GM12874 (cell line): ENCODE measurements at regions not wholly inside any gene's neighbourhood (a gene's known extent, or its start where the extent isn't known, plus 50 kb on each side); places are given as distances from the start of the nearest gene placed in this dataset.

Experiments
- TF ChIP-seq, protein P1 (sequence below): IDR thresholded peaks from 2 replicates; pipeline ENCODE4 v1.5.1; 2011; ENCODE audit warnings: low read depth, mild to moderate bottlenecking, control low read depth, low read length, moderate library complexity; ENCODE audit not compliant: insufficient read depth

GRCh38 chr3:28122227-28122626, 119.2 kb upstream of the CMC1 start:
- TF ChIP-seq, protein P1, sequence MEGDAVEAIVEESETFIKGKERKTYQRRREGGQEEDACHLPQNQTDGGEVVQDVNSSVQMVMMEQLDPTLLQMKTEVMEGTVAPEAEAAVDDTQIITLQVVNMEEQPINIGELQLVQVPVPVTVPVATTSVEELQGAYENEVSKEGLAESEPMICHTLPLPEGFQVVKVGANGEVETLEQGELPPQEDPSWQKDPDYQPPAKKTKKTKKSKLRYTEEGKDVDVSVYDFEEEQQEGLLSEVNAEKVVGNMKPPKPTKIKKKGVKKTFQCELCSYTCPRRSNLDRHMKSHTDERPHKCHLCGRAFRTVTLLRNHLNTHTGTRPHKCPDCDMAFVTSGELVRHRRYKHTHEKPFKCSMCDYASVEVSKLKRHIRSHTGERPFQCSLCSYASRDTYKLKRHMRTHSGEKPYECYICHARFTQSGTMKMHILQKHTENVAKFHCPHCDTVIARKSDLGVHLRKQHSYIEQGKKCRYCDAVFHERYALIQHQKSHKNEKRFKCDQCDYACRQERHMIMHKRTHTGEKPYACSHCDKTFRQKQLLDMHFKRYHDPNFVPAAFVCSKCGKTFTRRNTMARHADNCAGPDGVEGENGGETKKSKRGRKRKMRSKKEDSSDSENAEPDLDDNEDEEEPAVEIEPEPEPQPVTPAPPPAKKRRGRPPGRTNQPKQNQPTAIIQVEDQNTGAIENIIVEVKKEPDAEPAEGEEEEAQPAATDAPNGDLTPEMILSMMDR, result no peak

DNA sequence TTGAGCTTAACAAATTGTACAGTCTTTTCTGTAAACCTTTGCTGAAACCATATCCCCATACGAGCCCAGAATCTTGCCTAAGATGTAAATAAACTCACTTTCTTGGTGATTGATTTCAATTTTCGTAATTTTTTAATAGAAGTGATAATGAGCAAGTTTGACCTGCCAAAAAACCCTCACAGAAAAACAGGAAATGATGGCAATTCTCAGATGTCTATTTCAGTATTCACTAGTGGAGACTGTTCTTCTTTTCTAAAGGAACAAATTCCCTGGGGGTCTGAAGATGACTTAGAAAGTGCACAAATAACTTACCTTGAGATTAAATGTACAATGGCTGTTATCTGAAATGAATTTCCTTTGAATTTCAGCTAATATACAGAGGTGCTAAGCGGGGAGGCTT, 116.5 kb upstream of the CMC1 start:
- TF ChIP-seq, protein P1, result no peak

DNA sequence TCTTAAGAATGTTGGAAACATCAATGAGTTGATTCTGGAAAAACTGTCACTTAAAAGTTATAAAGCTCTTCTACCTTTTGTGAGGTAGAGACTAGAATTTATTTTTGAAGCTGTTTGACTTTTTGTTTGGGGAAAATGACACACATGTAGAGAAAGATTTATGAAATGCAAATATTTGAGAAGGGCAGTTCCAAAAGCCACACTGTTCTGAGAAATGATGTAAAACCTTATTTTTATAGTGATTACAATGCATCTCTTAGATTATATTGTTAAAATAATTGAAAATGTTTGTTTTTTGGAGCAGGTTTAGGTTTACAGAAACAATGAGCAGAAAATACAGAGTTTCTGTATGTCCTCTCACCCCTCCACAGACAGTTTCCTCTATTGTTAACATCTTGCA, 116.1 kb upstream of the CMC1 start:
- TF ChIP-seq, protein P1, result no peak

- TF ChIP-seq, protein P1, result no peak
Measured at GRCh38 chr3:28130836-28131235, 110.6 kb upstream of the CMC1 start.

- TF ChIP-seq, protein P1, result no peak
Measured at GRCh38 chr3:28132941-28133340, 108.5 kb upstream of the CMC1 start.

GRCh38 chr3:28134198-28134597, 107.2 kb upstream of the CMC1 start:
- TF ChIP-seq, protein P1, result no peak

GRCh38 chr3:28134792-28135375, 106.5 kb upstream of the CMC1 start:
- TF ChIP-seq, protein P1, result no peak
